ENCODE measurements at regions not wholly inside any gene's neighbourhood (a gene's known extent, or its start where the extent isn't known, plus 50 kb on each side); places are given as distances from the start of the nearest gene placed in this dataset.

DNA sequence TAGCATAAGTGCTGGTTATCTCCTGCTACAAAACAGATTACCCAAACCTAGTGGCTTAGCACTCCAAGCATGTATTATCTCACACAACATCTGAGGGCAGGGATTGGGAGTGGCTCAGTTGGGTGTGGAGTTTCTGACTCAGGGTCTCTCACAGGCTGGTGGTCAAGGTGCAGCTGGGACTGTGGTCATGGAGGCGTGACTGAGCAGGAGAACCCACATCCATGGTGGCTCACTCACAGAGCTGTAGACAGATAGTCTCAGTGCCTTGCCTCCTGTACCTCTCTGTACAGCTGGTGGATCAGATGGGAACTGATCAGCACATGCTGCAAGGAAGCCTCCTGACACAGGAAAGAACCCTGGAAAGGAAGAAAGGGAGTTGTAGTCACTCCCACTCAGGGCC lies 83.1 kb upstream of the CST7 start:
- CTCF ChIA-PET = interaction anchor here (0.7 kb wide), 1 partner anchor 85 kb away, joined by 4 read pairs; no protein-coding TSS in a partner anchor
- Histone ChIP-seq H3K36me3 (ENCODE audit: control insufficient read depth in 2 of 2, insufficient read depth in 1 of 2, low read length in 2 of 2) (no peaks in the 10 kb centered on the region), H3K9me3 (ENCODE audit: control insufficient read depth, insufficient read depth, low read depth, low read length) (no peaks in the 10 kb centered on the region), H3K27ac (ENCODE audit: extremely low read depth, low read depth, low read length) (no peak overlapping the region), H3K4me3 (ENCODE audit: low read depth, low read length) (no peak overlapping the region), H3K4me1 (ENCODE audit: control insufficient read depth, insufficient read depth, low read length) (no peaks in the 10 kb centered on the region)
- no peak for TF ChIP-seq ZNF292 (tag by site-specific recombination; IDR thresholded peaks at IDR 0.05; ENCODE audit: borderline replicate concordance, low read depth)
- TF ChIP-seq ZNF366 (tag by site-specific recombination; conservative IDR thresholded peaks at IDR 0.05) = no peak
- TF ChIP-seq ZNF214 (tag by site-specific recombination; IDR thresholded peaks at IDR 0.05; ENCODE audit: borderline replicate concordance) = no peak
- TF ChIP-seq ZNF610 (tag by site-specific recombination; IDR thresholded peaks at IDR 0.05; ENCODE audit: borderline replicate concordance) = no peak
- TF ChIP-seq, protein P1, sequence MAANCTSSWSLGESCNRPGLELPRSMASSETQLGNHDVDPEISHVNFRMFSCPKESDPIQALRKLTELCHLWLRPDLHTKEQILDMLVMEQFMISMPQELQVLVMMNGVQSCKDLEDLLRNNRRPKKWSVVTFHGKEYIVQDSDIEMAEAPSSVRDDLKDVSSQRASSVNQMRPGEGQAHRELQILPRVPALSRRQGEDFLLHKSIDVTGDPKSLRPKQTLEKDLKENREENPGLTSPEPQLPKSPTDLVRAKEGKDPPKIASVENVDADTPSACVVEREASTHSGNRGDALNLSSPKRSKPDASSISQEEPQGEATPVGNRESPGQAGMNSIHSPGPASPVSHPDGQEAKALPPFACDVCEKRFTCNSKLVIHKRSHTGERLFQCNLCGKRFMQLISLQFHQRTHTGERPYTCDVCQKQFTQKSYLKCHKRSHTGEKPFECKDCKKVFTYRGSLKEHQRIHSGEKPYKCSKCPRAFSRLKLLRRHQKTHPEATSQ (tag by site-specific recombination; IDR thresholded peaks at IDR 0.05) = no peak
- TF ChIP-seq ZNF37A (tag by site-specific recombination; IDR thresholded peaks at IDR 0.05) = no peak
- POLR2A ChIA-PET = no interaction called here

DNA sequence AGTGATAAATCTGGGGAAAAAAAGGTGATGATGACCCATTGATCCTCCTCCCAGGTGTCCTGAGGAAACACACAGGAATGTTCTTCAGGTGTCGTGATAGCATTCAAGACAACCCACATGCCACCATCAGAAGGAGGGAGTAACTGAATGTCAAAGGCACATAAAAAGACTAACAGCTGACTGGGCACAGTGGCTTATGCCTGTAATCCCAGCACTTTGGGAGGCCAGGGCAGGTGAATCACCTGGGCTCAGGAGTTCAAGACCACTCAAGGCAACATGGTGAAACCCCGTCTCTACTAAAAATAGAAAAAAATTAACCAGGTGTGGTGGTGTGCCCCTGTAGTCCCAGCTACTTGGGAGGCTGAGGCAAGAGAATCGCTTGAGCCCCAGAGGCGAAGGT lies 82.3 kb upstream of the CST7 start:
- H3K27ac ChIP-seq (ENCODE audit: extremely low read depth, low read depth, low read length) = no peak overlapping the region
- CTCF ChIA-PET = interaction anchor here (0.7 kb wide), 1 partner anchor 84 kb away, joined by 4 read pairs; no protein-coding TSS in a partner anchor
- no peaks in the 10 kb centered on the region for H3K4me1 ChIP-seq (ENCODE audit: control insufficient read depth, insufficient read depth, low read length)
- no peak overlapping the region for H3K4me3 ChIP-seq (ENCODE audit: low read depth, low read length)
- POLR2A ChIA-PET = no interaction called here
- no peaks in the 10 kb centered on the region for H3K36me3 ChIP-seq (ENCODE audit: control insufficient read depth in 2 of 2, insufficient read depth in 1 of 2, low read length in 2 of 2)
- no peaks in the 10 kb centered on the region for H3K9me3 ChIP-seq (ENCODE audit: control insufficient read depth, insufficient read depth, low read depth, low read length)
- no peak for TF ChIP-seq ZNF404 (tag by site-specific recombination; IDR thresholded peaks at IDR 0.05)
- no peak for TF ChIP-seq ZNF677 (tag by site-specific recombination; IDR thresholded peaks at IDR 0.05)
- TF ChIP-seq ZSCAN16 (tag by site-specific recombination; IDR thresholded peaks at IDR 0.05) = no peak
- TF ChIP-seq ZNF221 (tag by site-specific recombination; IDR thresholded peaks at IDR 0.05; ENCODE audit: borderline replicate concordance) = no peak
- TF ChIP-seq ZNF830 (tag by site-specific recombination; IDR thresholded peaks at IDR 0.05; ENCODE audit: low read depth) = no peak
- TF ChIP-seq MEIS1 (CRISPR knock-in tag; IDR thresholded peaks at IDR 0.05; ENCODE audit: borderline replicate concordance) = no peak
- no peak for TF ChIP-seq SP2 (tag by site-specific recombination; IDR thresholded peaks at IDR 0.05)
- TF ChIP-seq ZNF391 (tag by site-specific recombination; IDR thresholded peaks at IDR 0.05; ENCODE audit: borderline replicate concordance, low read depth) = no peak
- no peak for TF ChIP-seq ZNF341 (tag by site-specific recombination; IDR thresholded peaks at IDR 0.05; ENCODE audit: low read depth)
- TF ChIP-seq, protein P2, sequence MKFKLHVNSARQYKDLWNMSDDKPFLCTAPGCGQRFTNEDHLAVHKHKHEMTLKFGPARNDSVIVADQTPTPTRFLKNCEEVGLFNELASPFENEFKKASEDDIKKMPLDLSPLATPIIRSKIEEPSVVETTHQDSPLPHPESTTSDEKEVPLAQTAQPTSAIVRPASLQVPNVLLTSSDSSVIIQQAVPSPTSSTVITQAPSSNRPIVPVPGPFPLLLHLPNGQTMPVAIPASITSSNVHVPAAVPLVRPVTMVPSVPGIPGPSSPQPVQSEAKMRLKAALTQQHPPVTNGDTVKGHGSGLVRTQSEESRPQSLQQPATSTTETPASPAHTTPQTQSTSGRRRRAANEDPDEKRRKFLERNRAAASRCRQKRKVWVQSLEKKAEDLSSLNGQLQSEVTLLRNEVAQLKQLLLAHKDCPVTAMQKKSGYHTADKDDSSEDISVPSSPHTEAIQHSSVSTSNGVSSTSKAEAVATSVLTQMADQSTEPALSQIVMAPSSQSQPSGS (tag by site-specific recombination; IDR thresholded peaks at IDR 0.05; ENCODE audit: low read depth) = no peak
- no peak for TF ChIP-seq ZNF112 (tag by site-specific recombination; IDR thresholded peaks at IDR 0.05)
- TF ChIP-seq, protein P3, sequence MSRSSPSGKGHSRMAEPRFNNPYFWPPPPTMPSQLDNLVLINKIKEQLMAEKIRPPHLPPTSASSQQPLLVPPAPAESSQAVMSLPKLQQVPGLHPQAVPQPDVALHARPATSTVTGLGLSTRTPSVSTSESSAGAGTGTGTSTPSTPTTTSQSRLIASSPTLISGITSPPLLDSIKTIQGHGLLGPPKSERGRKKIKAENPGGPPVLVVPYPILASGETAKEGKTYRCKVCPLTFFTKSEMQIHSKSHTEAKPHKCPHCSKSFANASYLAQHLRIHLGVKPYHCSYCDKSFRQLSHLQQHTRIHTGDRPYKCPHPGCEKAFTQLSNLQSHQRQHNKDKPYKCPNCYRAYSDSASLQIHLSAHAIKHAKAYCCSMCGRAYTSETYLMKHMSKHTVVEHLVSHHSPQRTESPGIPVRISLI (tag by site-specific recombination; IDR thresholded peaks at IDR 0.05) = no peak
- TF ChIP-seq ZNF266 (tag by site-specific recombination; IDR thresholded peaks at IDR 0.05; ENCODE audit: low read depth) = no peak
- no peak for TF ChIP-seq ZNF555 (tag by site-specific recombination; conservative IDR thresholded peaks at IDR 0.05)
- no peak for TF ChIP-seq YY1 (tag by site-specific recombination; IDR thresholded peaks at IDR 0.05)
- TF ChIP-seq ZNF654 (tag by site-specific recombination; IDR thresholded peaks at IDR 0.05; ENCODE audit: low read depth) = no peak
- TF ChIP-seq ZNF23 (tag by site-specific recombination; IDR thresholded peaks at IDR 0.05; ENCODE audit: borderline replicate concordance) = no peak
- no peak for TF ChIP-seq ZNF624 (tag by site-specific recombination; IDR thresholded peaks at IDR 0.05)
- TF ChIP-seq, protein P4, sequence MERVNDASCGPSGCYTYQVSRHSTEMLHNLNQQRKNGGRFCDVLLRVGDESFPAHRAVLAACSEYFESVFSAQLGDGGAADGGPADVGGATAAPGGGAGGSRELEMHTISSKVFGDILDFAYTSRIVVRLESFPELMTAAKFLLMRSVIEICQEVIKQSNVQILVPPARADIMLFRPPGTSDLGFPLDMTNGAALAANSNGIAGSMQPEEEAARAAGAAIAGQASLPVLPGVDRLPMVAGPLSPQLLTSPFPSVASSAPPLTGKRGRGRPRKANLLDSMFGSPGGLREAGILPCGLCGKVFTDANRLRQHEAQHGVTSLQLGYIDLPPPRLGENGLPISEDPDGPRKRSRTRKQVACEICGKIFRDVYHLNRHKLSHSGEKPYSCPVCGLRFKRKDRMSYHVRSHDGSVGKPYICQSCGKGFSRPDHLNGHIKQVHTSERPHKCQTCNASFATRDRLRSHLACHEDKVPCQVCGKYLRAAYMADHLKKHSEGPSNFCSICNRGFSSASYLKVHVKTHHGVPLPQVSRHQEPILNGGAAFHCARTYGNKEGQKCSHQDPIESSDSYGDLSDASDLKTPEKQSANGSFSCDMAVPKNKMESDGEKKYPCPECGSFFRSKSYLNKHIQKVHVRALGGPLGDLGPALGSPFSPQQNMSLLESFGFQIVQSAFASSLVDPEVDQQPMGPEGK (tag by site-specific recombination; IDR thresholded peaks at IDR 0.05) = no peak
- no peak for TF ChIP-seq ZNF837 (tag by site-specific recombination; IDR thresholded peaks at IDR 0.05)
